ENCODE measurements at regions not wholly inside any gene's neighbourhood (a gene's known extent, or its start where the extent isn't known, plus 50 kb on each side); places are given as distances from the start of the nearest gene placed in this dataset.
A peak's percentile ranks its signal among the peaks of the same experiment; 100 is the strongest.

- Histone ChIP-seq H2AFZ (ENCODE audit: low read depth, low read length, severe bottlenecking) (no peak overlapping the region), H3K9me2 (replicated peaks; ENCODE audit: insufficient read depth, low read length) (no peaks in the 10 kb centered on the region), H3K36me3 (ENCODE audit: low read length) (no peaks in the 10 kb centered on the region), H3F3A (ENCODE audit: insufficient read depth) (no peaks in the 10 kb centered on the region), H3K79me2 (ENCODE audit: insufficient read depth, low read length) (no peaks in the 10 kb centered on the region), H4K20me1 (ENCODE audit: low read depth, low read length) (no peaks in the 10 kb centered on the region), H3K4me3 (ENCODE audit: insufficient read depth, low read length, poor library complexity, severe bottlenecking) (no peak overlapping the region), H3K27ac (ENCODE audit: low read depth, low read length) (no peak overlapping the region), H3K4me2 (ENCODE audit: low read depth, low read length, poor library complexity, severe bottlenecking) (no peak overlapping the region), H3K9ac (ENCODE audit: low read length) (no peak overlapping the region), H3K27me3 (ENCODE audit: low read length) (no peaks in the 10 kb centered on the region), H3K9me3 (ENCODE audit: insufficient read depth, low read length) (no peaks in the 10 kb centered on the region)
- TF ChIP-seq EZH2phosphoT487 (conservative IDR thresholded peaks at IDR 0.05; ENCODE audit: low read length) (no peak), CTCF (IDR thresholded peaks at IDR 0.05; ENCODE audit: insufficient read depth, low read length, poor library complexity, severe bottlenecking) (no peak)
Measured at GRCh38 chr15:38690216-38690615, 125.6 kb upstream of the RASGRP1 start.

DNA sequence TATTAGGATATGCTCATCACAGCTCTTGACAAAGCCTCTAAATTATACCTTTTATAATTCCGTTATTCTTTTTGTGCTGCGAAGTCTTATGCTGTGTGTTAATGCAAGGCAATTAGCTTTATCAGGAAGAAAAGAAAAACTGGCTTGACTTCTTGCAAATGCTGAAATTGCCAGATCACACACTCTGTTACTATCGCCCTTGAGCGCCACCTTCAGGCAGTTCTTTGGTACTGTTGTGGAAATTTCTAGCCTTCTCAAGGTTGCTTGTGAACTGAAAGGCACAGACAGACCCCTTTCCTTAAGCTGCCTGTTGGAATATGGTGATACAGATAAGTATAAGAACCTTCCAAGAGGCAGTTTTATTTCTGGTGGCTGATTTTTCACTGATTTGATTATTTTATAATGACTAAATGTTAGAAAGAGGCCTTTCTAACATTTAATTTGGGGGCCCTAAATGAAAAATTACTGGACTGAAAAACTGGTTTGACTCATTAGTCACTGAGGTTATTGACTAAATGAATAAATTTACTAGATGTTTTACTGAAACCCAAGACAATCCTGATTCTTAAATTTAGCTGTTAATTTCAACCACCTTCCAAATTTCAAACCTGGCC lies 126.2 kb upstream of the RASGRP1 start:
- H3K4me3 ChIP-seq (ENCODE audit: insufficient read depth, low read length, poor library complexity, severe bottlenecking): no peak overlapping the region
- no peaks in the 10 kb centered on the region for H3K36me3 ChIP-seq (ENCODE audit: low read length)
- no peak overlapping the region for H2AFZ ChIP-seq (ENCODE audit: low read depth, low read length, severe bottlenecking)
- no peak overlapping the region for H3K9ac ChIP-seq (ENCODE audit: low read length)
- H3F3A ChIP-seq (ENCODE audit: insufficient read depth): no peaks in the 10 kb centered on the region
- H3K9me2 ChIP-seq (replicated peaks; ENCODE audit: insufficient read depth, low read length): no peaks in the 10 kb centered on the region
- TF ChIP-seq EZH2phosphoT487 (conservative IDR thresholded peaks at IDR 0.05; ENCODE audit: low read length) (no peak), CTCF (IDR thresholded peaks at IDR 0.05; ENCODE audit: insufficient read depth, low read length, poor library complexity, severe bottlenecking) (peak; percentile 73)
- H3K79me2 ChIP-seq (ENCODE audit: insufficient read depth, low read length): no peaks in the 10 kb centered on the region
- no peaks in the 10 kb centered on the region for H4K20me1 ChIP-seq (ENCODE audit: low read depth, low read length)
- no peaks in the 10 kb centered on the region for H3K9me3 ChIP-seq (ENCODE audit: insufficient read depth, low read length)
- H3K27me3 ChIP-seq (ENCODE audit: low read length): no peaks in the 10 kb centered on the region
- H3K4me2 ChIP-seq (ENCODE audit: low read depth, low read length, poor library complexity, severe bottlenecking): no peak overlapping the region
- no peak overlapping the region for H3K27ac ChIP-seq (ENCODE audit: low read depth, low read length)

DNA sequence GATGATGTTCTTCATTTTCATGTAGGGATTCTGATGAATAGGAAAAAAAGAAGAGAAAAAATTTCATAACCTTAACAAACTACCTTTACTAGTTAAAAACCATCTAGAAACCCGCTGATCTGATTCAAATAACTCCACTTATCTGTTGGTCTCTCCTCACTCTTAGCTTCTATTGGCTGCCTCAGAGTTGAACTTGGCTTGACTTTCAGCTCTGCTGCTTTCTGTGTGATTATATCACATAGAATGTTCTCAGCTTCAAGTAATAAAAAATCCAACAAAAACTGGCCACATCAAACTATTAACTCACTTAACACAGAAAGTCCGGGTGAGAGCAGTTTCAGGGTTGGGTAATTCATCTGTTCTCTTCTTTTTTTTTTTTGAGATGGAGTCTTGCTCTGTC lies 126.8 kb upstream of the RASGRP1 start:
- H3F3A ChIP-seq (ENCODE audit: insufficient read depth): no peaks in the 10 kb centered on the region

More for the DNA sequence above, 126.8 kb upstream of the RASGRP1 start:
- TF ChIP-seq CTCF (IDR thresholded peaks at IDR 0.05; ENCODE audit: insufficient read depth, low read length, poor library complexity, severe bottlenecking) (no peak), EZH2phosphoT487 (conservative IDR thresholded peaks at IDR 0.05; ENCODE audit: low read length) (no peak)
- H3K9me2 ChIP-seq (replicated peaks; ENCODE audit: insufficient read depth, low read length): no peaks in the 10 kb centered on the region
- no peak overlapping the region for H2AFZ ChIP-seq (ENCODE audit: low read depth, low read length, severe bottlenecking)
- no peaks in the 10 kb centered on the region for H3K79me2 ChIP-seq (ENCODE audit: insufficient read depth, low read length)
- no peak overlapping the region for H3K27ac ChIP-seq (ENCODE audit: low read depth, low read length)
- no peak overlapping the region for H3K9ac ChIP-seq (ENCODE audit: low read length)
- no peaks in the 10 kb centered on the region for H3K27me3 ChIP-seq (ENCODE audit: low read length)
- H3K9me3 ChIP-seq (ENCODE audit: insufficient read depth, low read length): no peaks in the 10 kb centered on the region
- no peak overlapping the region for H3K4me2 ChIP-seq (ENCODE audit: low read depth, low read length, poor library complexity, severe bottlenecking)
- H3K36me3 ChIP-seq (ENCODE audit: low read length): no peaks in the 10 kb centered on the region
- no peak overlapping the region for H3K4me3 ChIP-seq (ENCODE audit: insufficient read depth, low read length, poor library complexity, severe bottlenecking)
- H4K20me1 ChIP-seq (ENCODE audit: low read depth, low read length): no peaks in the 10 kb centered on the region

All from SU-DHL-6 (cell line).